ENCODE measurements at regions not wholly inside any gene's neighbourhood (a gene's known extent, or its start where the extent isn't known, plus 50 kb on each side); places are given as distances from the start of the nearest gene placed in this dataset.
"Not testable (repeated sequence)": the region's sequence is repeated elsewhere in the genome, so short reads cannot be mapped to it uniquely, and the experiment has no call there.

GRCh38 chr1:96521010-96521409 lies 200.6 kb upstream of the PTBP2 start:
- H3K4me3 ChIP-seq: no peak overlapping the region
- H3K9me3 ChIP-seq: no peaks in the 10 kb centered on the region
- TF ChIP-seq EP300 (IDR thresholded peaks at IDR 0.05) (no peak), POLR2AphosphoS5 (IDR thresholded peaks at IDR 0.05) (no peak), POLR2A (IDR thresholded peaks at IDR 0.05) (no peak)
- TF ChIP-seq, protein P1, sequence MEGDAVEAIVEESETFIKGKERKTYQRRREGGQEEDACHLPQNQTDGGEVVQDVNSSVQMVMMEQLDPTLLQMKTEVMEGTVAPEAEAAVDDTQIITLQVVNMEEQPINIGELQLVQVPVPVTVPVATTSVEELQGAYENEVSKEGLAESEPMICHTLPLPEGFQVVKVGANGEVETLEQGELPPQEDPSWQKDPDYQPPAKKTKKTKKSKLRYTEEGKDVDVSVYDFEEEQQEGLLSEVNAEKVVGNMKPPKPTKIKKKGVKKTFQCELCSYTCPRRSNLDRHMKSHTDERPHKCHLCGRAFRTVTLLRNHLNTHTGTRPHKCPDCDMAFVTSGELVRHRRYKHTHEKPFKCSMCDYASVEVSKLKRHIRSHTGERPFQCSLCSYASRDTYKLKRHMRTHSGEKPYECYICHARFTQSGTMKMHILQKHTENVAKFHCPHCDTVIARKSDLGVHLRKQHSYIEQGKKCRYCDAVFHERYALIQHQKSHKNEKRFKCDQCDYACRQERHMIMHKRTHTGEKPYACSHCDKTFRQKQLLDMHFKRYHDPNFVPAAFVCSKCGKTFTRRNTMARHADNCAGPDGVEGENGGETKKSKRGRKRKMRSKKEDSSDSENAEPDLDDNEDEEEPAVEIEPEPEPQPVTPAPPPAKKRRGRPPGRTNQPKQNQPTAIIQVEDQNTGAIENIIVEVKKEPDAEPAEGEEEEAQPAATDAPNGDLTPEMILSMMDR (IDR thresholded peaks at IDR 0.05): no peak
- WGBS, 2 donors (ENCODE audit: low coverage in 1 of 2): 41 to 57% methylated on average over 3 to 6 of the region's 6 CpGs
- peak overlapping the region in 3 of 4 donors; percentile 38 to 65 (median 47) for H3K27ac ChIP-seq
- H3K36me3 ChIP-seq: no peaks in the 10 kb centered on the region
- H3K27me3 ChIP-seq: no peaks in the 10 kb centered on the region
- H3K4me1 ChIP-seq: peaks cover 0 to 21% (median 11%) of the 10 kb centered on the region in 3 donors
- no peak for ATAC-seq

- no peak overlapping the region for H3K27ac ChIP-seq
- WGBS, 2 donors (ENCODE audit: low coverage in 1 of 2): 64 to 71% methylated on average over 2 of the region's 2 CpGs
- no peaks in the 10 kb centered on the region for H3K27me3 ChIP-seq
- H3K9me3 ChIP-seq: no peaks in the 10 kb centered on the region
- TF ChIP-seq POLR2A (IDR thresholded peaks at IDR 0.05): no peak
- no peak for TF ChIP-seq POLR2AphosphoS5 (IDR thresholded peaks at IDR 0.05)
- peaks cover 0 to 21% (median 11%) of the 10 kb centered on the region in 3 donors for H3K4me1 ChIP-seq
- H3K4me3 ChIP-seq: no peak overlapping the region
- H3K36me3 ChIP-seq: no peaks in the 10 kb centered on the region
- no peak for ATAC-seq
Observed at GRCh38 chr1:96521994-96522760, 199.4 kb upstream of the PTBP2 start.

DNA sequence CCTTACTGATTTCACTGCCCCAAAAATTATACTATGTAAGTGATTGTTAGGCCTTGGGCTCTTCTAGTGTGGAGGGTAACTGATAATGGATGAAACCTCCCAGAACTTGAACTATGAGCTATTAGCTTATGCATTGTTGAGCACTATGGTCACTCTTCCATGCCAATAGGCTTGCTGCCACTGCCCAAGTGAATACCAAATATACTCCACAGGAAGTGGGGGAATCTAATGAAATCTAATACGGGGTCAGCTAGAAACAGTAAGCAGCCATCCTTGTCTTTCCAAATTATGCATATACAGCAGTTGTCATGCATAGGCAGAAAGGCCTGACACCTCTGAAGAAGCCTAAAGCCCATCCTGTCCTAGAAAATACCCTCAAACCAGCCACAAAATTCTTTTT lies 198.7 kb upstream of the PTBP2 start:
- no peak overlapping the region for H3K4me3 ChIP-seq
- H3K36me3 ChIP-seq: no peaks in the 10 kb centered on the region
- no peak overlapping the region for H3K27ac ChIP-seq
- no peak for ATAC-seq
- no peaks in the 10 kb centered on the region for H3K27me3 ChIP-seq
- H3K4me1 ChIP-seq: peaks cover 0 to 21% (median 11%) of the 10 kb centered on the region in 3 donors
- no peaks in the 10 kb centered on the region for H3K9me3 ChIP-seq
- TF ChIP-seq POLR2A (IDR thresholded peaks at IDR 0.05) (no peak), POLR2AphosphoS5 (IDR thresholded peaks at IDR 0.05) (no peak), EP300 (IDR thresholded peaks at IDR 0.05) (no peak)
- TF ChIP-seq, protein P1 (IDR thresholded peaks at IDR 0.05): no peak
- 83% methylated on average over 1 of the region's 1 CpG; no CpG with 5 or more reads in 1 of the 2 donors for WGBS, 2 donors (ENCODE audit: low coverage in 1 of 2)

DNA sequence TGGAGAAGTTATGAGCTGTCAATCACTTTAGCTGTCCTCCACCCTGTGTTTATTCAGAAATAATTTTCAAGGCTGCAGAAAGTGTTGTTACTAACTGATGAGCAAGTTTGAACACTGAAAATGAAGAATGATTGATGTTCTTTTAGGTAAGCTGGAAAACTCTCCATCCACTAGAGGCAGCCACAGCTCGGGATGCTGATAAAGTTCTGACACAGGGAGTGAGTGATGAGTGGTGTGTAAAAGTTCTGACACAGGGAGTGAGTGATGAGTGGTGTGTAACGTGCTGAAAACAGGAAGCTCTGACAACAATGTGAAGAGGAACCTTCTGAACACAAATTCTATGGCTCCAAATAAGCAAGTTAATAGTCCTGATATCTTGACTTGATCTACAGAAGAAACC lies 197.5 kb upstream of the PTBP2 start:
- whole genome bisulfite sequencing, 2 donors (ENCODE audit: low coverage in 1 of 2): 42 to 50% methylated on average over 1 to 2 of the region's 2 CpGs
- TF ChIP-seq EP300 (IDR thresholded peaks at IDR 0.05): no peak
- TF ChIP-seq POLR2A (IDR thresholded peaks at IDR 0.05): no peak
- TF ChIP-seq POLR2AphosphoS5 (IDR thresholded peaks at IDR 0.05): no peak
- TF ChIP-seq, protein P1 (IDR thresholded peaks at IDR 0.05): no peak
- Histone ChIP-seq H3K4me1 (peaks cover 0 to 21% (median 11%) of the 10 kb centered on the region in 3 donors), H3K9me3 (peaks cover 0 to 11% (median 0%) of the 10 kb centered on the region in 3 donors), H3K27me3 (no peaks in the 10 kb centered on the region), H3K27ac (no peak overlapping the region), H3K4me3 (no peak overlapping the region), H3K36me3 (no peaks in the 10 kb centered on the region)
- ATAC-seq: no peak

DNA sequence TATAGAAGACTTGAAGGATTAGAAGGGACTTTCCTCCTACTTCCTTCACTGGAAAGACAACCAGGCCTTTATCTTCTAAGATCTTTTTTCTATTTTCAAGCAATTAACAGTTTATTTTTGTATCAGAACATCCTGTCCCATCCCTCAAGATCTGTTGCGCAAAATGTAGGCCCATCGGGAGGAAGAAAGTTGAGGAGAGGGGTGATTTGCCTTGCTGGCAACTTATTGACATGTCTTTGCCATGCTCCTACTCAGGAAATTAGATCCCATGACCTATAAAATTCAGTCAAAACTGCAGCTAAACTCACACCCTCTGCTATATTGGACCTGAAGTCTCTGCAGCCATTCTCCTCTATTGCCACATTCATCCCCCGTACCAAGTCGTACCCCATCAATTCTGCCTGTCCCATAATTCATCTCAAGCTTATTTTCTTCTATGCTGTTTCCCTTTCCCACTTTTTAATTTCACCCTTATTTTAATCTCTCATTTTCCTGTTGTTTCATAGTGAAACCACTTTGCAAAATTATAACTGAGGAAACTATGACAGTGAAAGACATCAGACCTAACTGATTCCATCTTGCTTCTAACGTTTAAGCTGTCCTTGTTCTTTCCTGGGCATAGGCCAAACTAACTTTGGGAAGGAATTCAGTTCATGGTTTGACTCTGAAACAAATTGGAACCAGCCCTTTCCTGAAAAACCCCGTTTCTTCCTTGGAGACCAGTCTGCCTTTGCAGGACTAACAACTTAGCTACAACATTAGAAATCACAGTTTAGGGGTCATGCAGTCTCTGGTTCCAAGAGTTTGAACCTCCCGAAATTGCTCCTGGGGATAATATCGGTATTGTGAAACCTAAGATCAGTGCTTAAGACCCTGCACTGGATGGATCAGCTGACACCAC lies 195.7 kb upstream of the PTBP2 start:
- 53 to 58% methylated on average over 8 of the region's 8 CpGs for WGBS, 2 donors (ENCODE audit: low coverage in 1 of 2)
- no peaks in the 10 kb centered on the region for H3K27me3 ChIP-seq
- H3K4me3 ChIP-seq: no peak overlapping the region
- H3K27ac ChIP-seq: peak overlapping the region in 3 of 4 donors; percentile 22 to 49 (median 25)
- H3K36me3 ChIP-seq: no peaks in the 10 kb centered on the region
- peaks cover 0 to 16% (median 0%) of the 10 kb centered on the region in 3 donors for H3K9me3 ChIP-seq
- peaks cover 0 to 5% (median under 1%) of the 10 kb centered on the region in 3 donors for H3K4me1 ChIP-seq
- ATAC-seq: peak; percentile 56
- TF ChIP-seq POLR2AphosphoS5 (IDR thresholded peaks at IDR 0.05) (peak; percentile 42), EP300 (IDR thresholded peaks at IDR 0.05) (no peak), POLR2A (IDR thresholded peaks at IDR 0.05) (no peak)
- TF ChIP-seq, protein P1 (IDR thresholded peaks at IDR 0.05): no peak

GRCh38 chr1:96528672-96529071 lies 192.9 kb upstream of the PTBP2 start:
- ATAC-seq: not testable (repeated sequence)

More at GRCh38 chr1:96528672-96529071, 192.9 kb upstream of the PTBP2 start:
- not testable (repeated sequence) for H3K27ac ChIP-seq, H3K27me3 ChIP-seq, H3K4me3 ChIP-seq, H3K4me1 ChIP-seq, H3K36me3 ChIP-seq
- WGBS, 2 donors (ENCODE audit: low coverage in 1 of 2): no CpG with 5 or more reads among the region's 1 CpG
- peaks cover 0 to 16% (median 0%) of the 10 kb centered on the region in 3 donors for H3K9me3 ChIP-seq
